GM21381 (cell line): ENCODE measurements at regions not wholly inside any gene's neighbourhood (a gene's known extent, or its start where the extent isn't known, plus 50 kb on each side); places are given as distances from the start of the nearest gene placed in this dataset.
"Not testable (repeated sequence)": the region's sequence is repeated elsewhere in the genome, so short reads cannot be mapped to it uniquely, and the experiment has no call there.

Experiments used
- ATAC-seq: cut with Tn5 transposase; IDR thresholded peaks from one replicate; pipeline ENCODE4 v1.9.1; 2021; ENCODE audit warnings: mild to moderate bottlenecking, moderate library complexity; ENCODE audit not compliant: unreplicated experiment

DNA sequence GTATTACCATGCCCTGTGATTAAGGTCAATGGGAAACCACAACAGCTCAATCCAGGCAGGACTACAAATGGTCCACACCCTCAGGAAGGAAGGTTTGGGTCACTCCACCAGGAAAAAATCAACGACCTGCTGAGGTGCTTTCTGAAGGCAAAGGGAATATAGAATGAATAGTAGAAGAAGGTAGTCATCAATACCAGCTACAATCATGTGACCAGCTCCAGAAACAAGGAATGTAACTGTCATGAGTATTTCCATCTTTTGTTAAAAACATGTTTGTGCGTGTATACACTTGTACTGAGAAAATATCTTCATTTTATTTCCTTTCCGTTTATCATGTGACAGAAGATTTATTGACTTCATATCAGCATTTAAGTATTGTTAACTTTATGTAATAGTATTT lies 2028.6 kb upstream of the PCDH20 start:
- ATAC-seq = not testable (repeated sequence)

- no peak for ATAC-seq
These were observed 2023.3 kb upstream of the PCDH20 start for GRCh38 chr13:63438951-63439350.

DNA sequence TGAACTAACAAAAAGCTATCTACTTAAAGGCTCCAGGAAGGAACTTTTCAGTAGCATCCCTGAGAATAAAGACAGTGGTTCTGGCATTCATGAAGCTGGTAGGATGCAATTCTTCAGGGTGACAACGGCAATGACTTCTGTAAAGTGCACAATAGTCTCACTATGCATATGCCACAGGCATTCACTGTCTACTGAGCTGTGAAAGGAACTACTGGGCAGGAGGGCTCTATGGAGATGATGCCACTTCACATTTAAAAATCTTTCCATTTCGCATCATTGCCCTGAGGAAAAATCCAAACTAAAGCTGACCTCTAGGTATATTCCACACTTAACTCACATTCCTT lies 2020.6 kb upstream of the PCDH20 start:
- no peak for ATAC-seq

GRCh38 chr13:63435667-63436324 lies 2020.1 kb upstream of the PCDH20 start:
- no peak for ATAC-seq

GRCh38 chr13:63433546-63434150 lies 2018.0 kb upstream of the PCDH20 start:
- ATAC-seq = no peak

DNA sequence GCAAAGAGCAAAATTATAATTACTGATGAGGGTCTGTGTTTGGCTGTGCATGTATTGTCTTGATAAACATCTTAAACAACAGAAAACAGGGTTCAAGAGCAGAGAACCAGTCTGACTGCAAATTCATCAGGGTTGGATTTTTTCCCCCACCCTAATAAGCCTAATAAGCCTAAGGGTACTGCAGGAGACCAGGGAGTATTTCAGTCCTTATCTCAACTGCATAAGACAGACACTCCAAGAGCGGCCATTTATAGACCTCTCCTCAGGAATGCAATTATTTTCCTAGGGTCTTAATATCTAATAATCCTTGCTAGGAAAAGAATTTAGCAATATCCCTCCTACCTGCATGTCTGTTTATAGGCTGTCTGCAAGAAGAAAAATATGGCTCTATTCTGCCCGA lies 2011.5 kb upstream of the PCDH20 start:
- no peak for ATAC-seq

DNA sequence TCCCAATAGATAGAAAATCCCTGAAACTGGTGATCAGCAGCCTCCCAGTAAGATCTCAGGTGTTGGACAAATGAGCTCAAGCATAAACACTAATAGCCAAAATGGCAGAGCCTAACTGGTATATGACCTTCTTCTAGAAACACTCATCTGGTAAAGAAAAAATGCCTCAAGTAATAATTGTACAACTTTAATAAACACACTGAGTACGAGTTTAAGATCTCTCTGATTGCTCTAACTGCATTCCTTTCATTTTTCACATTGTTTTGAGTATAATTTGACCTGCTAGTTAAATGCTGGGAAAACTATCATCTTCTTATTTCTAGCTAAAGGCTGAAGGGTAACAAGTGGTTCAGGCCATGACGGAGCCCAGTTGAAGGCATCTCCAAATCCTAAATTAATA lies 2009.5 kb upstream of the PCDH20 start:
- no peak for ATAC-seq

GRCh38 chr13:63421123-63421522 lies 2005.5 kb upstream of the PCDH20 start:
- no peak for ATAC-seq

GRCh38 chr13:63420685-63421084 lies 2005.0 kb upstream of the PCDH20 start:
- ATAC-seq = no peak

GRCh38 chr13:63414247-63414646 lies 1998.6 kb upstream of the PCDH20 start:
- no peak for ATAC-seq

DNA sequence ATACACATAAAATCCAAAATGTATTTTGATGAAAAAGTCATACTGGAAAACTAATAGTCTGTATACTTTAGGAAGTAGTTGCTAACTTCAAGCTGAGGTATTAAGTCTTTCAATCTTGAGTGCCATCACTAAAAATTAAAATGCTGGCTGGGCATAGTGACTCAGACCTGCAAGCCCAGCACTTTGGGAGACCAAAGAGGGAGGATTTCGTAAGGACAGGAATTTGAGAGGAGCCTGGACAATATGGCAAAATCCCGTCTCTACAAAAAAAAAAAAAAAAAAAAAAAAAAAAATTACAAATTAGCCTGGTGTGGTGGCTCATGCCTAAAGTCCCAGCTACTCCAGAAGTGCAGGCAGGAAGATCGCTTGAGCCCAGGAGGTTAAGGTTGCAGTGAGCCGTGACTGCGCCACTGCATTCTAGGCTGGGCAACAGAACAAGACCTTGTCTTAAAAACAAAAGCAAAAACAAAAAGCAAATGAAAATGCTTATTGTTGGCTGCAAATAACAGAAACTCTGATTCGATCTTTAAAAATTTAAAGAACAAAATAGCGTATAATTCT lies 1994.2 kb upstream of the PCDH20 start:
- ATAC-seq = no peak

DNA sequence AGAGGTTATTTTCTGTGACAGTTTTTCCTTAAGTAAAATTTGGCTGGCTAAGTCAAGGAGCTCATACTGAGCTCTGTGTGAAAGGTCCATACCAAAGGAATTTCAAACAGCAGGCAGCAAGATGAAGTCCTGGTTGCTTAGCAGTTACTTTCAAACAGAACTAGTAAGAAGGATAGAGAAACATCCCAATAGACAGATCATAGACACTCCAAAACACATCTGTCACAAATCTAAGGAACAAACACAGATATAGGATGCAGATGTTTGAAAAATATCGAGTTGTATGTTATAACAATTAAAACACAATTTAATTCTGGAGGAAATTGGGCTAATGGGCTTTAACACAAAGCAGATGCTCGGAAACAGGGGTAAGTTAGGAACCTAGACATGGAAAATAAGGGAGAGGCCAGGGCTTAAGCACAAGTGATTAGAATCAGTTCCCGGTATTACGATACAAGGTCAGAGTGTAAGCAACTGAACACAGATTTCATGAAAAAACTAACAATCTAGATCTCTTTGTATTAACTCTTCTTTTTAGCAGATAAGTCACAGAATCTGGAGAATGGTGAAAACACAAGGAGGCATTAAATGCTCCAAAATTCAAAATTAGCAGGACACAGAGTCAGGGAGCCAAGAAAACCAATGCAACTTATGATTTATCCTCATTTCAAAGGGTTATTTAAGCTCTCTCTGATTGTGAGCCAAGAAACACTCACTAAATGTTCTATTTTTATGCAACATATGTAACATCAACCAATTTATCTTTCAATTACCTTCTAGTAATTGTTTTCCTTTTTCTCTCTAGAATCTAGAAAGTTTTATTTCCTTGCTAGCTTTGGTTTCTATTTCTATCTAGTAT lies 1992.9 kb upstream of the PCDH20 start:
- no peak for ATAC-seq

- ATAC-seq = no peak
These were observed 1988.1 kb upstream of the PCDH20 start for GRCh38 chr13:63403733-63404132.

- ATAC-seq = no peak
These were observed 1981.1 kb upstream of the PCDH20 start for GRCh38 chr13:63396746-63397145.

DNA sequence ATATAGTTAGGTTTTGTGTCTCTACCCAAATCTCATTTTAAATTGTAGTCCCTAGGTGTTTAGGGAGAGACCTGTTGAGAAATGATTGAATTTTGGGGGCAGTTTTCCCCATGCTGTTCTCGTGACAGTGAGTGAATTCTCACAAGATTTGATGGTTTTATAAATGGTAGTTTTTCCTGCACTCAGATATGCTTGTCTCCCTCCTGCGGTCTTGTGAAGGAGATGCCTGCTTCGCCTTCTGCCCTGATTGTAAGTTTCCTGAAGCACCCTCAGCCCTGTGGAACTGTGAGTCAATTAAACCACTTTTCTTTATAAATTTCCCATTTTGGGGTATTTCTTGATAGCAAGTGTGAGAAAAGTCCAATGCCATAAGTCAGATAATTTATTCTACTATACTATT lies 1977.5 kb upstream of the PCDH20 start:
- ATAC-seq = no peak

DNA sequence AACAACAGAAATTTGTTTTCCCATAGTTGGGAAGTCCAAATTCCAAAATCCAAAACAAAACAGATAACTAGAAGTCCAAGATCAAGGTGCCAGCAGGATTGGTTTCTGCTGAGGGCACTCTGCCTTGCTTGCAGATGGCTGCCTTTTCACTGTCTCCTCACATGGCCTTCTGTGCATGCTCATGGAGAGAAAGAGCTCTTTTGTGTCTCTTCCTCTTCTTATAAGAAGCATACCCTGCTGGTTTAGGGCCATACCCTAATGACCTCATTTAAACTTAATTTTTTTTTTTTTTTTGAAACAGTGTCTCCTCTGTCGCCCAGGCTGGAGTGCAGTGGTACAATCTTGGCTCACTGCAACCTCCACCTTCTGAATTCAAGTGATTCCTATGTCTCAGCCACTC lies 1974.1 kb upstream of the PCDH20 start:
- no peak for ATAC-seq

DNA sequence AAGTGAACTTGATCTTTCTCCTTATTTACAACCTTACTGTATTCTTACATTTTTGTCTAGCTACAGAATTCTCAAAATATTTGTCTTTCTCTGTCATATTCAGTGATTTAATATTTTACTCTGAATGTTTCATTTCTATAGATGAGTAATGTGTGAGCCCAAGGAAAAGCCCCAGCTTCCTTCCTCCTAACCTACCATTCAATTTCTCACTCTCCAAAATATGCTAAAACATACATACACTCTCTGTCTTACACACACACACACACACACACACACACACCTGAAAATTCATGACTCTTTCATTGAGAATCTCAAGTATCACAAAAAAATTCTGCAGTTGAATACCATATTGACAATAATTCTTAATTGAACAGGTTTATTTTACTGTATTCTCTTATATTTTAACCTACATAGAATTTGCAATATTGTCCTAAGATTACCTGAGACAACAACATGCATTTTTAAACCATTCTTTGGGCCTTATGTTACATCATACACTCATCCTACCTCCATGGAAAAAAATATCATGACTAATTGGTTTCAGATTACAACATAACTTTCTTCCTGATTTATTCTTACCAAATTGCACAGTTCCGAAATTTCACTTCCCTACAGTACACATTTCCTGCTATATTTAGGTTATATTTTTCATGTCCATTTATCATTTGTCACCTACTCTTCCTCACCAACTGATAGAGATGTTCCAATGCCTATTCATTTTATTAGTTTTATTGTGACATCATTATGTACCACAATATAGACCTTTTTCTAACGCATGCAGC lies 1965.6 kb upstream of the PCDH20 start:
- no peak for ATAC-seq

DNA sequence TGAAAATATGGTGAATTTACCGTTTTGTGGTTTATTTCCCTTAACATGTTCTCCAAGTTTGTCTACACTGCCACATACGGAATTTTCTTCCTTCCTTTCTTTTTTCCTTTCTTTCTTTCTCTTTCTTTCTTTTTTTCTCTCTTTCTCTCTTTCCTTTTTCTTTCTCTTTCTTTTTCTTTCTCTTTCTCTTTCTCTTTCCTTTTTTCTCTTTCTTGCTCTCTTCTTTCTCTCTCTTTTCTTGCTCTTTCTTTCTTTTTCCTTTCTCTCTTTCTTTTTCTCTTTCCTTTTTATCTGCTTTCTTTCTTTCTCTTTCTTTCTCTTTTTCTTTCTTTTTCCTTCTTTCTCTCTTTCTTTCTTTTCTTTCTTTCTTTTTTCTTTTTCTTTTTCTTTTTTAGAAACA lies 1962.3 kb upstream of the PCDH20 start:
- ATAC-seq = no peak

GRCh38 chr13:63370101-63370500 lies 1954.5 kb upstream of the PCDH20 start:
- no peak for ATAC-seq

DNA sequence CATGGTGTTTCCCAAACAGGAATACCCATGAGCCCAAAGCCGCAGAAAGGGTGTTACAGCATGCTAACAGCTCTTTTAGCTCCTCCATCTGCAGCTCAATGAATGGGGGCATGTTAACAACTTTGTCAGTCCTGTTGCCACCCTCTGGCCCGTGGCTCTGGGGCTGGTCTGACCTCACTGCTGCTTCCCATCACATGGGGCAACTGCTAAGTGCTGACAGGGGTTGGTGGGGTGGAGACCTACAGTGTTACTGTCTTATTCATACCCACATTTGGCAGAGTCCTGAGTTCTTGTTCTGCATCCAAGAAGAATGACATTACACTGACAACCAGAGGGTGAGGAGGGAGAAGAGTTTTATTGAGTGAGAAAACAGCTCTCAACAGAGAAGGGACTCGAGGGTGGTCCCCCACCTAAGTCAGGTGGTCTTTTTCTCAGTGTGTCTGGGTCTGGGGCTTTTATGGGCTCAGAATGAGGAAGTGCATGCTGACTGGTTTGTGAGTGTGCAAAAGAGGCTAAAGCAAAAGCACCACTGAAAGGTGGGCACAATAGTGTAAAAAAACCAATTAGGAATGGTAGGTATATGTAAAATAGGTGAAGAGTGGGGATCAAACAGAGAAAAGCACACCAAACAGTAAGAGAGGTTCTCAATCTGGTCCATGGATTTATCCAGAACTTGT lies 1952.0 kb upstream of the PCDH20 start:
- ATAC-seq = no peak

- ATAC-seq = no peak
These were observed 1948.5 kb upstream of the PCDH20 start for GRCh38 chr13:63364159-63364558.
